Cerebellar cortex (tissue), 1 donor: ENCODE measurements at regions not wholly inside any gene's neighbourhood (a gene's known extent, or its start where the extent isn't known, plus 50 kb on each side); places are given as distances from the start of the nearest gene placed in this dataset.
A peak's percentile ranks its signal among the peaks of the same experiment; 100 is the strongest.
"Not testable (repeated sequence)": the region's sequence is repeated elsewhere in the genome, so short reads cannot be mapped to it uniquely, and the experiment has no call there.

Experiments used
- DNase-seq: peaks from one replicate; pipeline ENCODE4 v3.0.0-alpha.2; 2015; ENCODE audit warnings: low spot score

DNA sequence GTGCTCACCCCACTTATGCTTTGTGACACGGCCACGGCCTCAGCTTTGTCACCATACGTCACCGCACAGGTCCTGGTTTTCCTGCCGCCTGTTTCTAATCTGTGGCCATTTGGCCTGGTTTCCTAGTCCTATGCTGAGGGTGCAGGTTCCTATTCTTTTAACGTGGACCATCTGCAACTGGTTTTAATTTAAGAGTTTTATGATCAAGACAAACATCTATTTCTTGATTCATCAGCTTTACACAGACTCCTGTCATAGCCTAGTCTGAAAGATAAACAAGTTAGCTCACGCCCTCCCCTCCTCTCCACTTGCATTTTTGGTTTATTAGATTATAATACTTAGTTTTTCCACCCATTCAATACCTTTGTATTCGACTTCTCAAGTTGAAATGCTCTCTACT is 97.5 kb upstream of the RPS6KA2 start:
- DNase-seq = no peak

DNA sequence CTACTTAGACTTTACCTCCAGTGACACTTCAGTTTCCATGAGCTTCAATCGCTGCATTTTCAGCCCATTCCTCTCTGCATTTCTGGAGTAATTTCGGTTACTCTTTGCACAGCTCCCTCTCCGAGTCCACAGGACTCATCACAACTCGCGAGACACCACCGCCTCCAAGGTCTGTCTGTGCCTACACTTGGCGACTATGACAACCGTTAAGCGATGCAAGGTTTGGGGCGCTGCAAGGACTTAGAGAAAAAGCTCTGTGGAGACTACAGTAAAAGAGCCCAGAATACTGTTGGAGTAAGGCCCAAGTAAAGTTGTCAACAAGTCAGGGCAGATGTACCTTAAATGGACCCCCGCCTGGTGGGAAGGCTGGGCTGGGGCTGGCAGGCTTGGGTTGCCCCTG is 95.7 kb upstream of the RPS6KA2 start:
- DNase-seq = no peak

DNA sequence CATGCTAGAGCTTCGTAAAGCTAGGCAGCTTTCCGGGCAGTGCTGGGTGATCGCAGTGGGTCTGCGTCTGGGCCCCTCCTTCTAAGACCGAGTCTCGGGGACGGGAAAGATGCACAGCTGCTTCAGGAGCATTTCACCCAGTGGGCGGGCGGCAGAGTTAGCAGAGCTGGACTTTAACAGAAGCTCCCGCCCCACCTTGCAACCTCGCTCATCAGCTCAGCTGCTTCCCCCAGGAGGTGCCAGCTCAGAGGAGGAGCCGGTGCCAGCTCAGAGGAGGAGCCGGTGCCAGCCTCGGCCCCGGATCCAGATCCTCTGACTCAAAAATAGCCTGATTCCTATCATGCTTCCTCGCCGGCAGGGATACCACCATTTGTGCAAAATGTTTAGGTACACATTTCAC is 94.5 kb upstream of the RPS6KA2 start:
- DNase-seq = peak; percentile 42

DNA sequence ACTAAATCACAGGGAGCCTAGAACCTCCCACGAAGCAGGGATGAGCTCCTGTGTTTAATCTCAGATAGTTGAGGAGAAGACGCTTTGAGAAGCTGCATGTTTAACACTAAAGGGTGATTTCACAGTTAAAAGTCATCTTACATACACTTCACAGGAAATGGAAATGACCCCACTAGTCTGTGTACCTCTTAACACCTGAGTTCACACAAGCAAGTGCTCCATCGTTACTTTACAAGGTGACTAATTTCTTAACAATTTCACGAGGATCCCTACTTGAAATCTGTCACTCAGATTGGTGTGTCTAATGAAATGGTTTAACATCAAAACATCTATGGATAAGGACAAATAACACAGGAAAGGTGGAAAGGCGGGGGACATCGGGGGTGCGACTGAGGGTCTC is 93.8 kb upstream of the RPS6KA2 start:
- DNase-seq = no peak

DNA sequence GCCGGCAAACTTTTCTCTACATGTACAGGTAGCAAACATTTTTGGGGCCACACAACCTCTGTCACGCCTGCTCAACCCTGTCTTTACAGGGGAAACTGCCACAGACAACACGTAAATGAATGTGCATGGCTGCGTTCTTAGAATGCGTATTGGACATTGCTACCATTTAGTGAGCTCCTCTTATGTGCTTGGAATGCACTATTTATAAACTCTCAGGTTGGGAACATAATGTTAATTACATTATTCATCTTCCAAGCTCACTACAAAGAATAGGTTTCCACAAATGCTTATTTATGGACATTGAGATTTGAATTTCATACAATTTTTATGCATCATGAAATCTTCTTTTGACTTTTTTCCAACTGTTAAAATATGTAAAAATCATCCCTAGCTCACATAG is 92.0 kb upstream of the RPS6KA2 start:
- DNase-seq = no peak

DNA sequence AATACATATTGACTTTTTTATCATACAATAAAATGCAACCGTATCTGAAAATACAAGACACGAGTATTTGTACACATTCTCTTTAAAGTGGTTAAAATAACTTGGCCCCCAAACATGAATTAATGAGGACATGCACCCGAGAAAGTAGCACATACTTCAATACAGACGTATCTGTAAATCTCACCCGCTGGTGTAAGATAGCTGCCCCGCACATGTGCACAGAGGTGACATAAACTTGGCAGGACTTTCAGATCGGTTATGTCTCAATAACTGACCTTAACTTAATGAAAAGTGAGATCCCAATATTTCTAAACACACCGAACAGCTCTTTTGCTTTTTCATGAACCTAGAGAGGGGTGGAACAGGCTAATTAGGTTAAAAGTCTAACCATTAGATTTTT is 91.5 kb upstream of the RPS6KA2 start:
- no peak for DNase-seq

DNA sequence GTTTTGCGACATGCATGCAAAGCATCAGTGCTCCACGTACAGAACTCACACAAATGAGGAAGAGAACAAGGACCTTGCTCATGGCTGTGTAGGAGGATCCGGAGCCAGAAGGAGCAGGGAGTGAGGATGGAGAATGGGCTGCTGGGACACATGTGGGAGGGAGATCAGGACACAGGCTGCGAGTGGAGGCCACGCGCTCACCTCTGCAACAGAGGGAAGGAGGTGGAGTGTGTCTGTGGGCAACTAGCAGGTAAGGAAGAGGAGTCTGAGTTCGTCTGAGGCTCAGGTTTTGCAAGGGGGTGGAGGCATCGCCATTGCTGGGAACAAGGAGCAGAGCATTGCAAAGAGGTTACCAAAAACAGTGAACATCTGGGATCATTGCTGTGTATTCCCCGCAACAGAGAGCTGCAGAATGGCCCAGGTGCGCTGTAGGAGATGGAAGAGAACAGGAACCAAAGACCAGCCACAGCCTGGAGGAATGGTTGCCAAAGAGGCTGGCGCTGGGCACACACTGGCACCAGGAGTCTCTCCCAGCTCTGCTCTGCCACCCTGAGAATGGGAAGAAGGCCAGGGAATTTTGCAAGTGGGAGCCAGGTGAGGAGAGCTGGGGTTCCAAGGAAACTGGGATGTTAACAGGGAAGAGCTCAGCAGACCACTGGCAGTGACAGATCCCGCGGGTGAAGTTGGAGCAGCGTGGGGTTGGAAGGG is 90.0 kb upstream of the RPS6KA2 start:
- DNase-seq = peak; percentile 44

DNA sequence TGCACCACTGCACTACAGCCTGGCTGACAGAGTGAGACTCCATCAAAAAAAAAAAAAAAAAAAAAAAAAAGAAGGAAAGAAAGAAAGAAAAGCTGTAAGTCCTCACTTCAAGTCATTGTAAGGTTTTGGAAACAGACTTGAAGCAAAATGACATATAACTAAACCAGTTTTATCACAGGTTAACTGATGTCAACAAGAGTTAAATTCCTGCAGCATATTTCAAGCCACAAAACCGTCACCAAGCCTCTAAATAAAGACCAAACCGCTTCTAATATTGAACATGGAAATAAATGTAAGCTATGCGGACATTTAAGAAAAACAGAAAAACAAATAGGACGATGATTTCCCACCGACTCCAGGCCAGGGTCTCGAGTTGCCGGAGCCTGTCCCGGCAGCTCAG is 88.9 kb upstream of the RPS6KA2 start:
- DNase-seq = no peak

DNA sequence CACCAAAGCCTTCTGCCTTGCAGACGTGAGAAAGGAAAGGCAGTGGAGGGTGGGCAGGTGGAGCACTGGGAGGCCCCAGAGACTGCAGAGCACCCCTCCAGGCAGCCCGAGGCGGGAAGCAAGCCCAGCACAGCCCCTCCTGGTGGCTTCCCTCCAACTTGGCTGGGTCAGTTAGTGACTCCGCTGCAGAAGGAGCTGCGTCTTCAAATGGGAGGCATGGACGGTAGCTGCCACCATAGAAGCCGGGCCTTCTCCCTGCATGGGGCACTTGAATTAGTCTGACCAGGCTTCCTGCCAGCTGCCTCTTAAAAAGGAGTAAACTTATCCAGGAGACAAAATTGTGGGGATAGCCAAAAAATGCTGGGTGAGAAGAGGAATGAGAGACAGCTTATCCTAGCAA is 88.0 kb upstream of the RPS6KA2 start:
- peak; percentile 15 for DNase-seq

DNA sequence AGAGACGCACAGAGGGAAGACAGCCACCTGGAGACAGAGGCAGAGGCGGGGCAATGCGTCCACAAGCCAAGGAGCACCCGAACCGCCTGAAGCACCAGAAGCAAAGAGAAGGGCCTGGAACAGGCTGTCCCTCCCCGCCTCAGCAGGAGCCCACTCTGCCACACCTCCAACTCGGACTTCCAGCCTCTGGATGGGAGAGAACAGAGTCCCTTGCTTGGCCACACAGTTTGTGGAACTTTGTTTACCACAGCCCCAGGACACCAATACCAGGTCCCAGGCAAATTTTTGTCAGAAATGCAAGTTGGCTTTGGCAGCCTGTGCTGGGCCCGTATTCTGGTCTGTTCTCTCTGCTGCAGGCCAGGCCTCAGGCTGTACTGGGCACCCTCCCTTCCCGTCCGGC is 87.5 kb upstream of the RPS6KA2 start:
- no peak for DNase-seq

DNA sequence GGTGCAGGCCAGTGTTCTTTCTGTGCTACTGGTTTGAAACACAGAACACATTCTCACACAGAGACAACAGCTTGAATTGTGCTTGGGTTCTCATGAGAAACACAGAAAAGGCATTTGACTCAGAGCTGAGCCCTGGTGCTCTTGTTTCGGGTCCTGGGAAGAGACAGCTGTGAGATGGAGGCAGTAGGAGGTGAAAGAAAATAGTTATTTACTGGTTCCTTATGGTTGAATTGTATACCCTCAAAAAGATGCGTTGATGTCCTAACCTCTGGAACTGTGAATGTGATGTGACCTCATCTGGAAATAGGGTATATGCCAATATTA is 87.1 kb upstream of the RPS6KA2 start:
- DNase-seq = no peak

DNA sequence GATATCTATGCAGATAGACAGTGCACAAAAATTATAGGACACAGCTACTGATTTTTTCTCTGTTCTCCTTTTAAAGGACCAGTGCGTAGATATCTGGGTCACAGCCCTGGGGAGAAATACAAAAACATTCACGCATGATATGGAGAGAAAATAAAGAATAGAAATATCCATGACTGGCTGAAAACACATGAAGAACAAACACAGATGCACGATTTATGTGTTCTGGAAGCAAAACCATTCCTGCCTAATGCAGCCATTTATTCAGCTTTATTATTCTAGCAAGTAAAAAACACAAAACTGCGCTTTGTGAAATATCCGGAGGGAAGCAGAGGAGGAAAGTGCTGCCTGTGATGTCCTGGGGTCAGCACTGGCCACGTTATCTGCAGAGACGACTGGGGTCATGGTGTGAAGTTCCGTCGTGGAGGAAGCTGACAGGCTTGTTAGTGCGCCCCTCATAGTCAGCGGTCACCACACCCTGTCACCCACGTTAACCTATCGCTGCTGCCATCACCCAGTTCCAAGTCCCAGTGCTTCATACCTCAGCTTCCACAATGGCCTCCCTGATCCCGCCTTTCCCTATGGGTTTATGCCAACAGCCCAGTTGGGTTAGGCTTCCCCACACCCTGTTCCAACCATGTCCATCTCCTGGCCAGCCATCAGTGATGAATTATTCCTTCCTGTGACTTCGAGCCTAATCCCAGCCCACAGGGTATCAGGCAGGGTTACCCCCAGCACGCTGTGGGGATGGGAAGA is 86.6 kb upstream of the RPS6KA2 start:
- peak; percentile 17 for DNase-seq

DNA sequence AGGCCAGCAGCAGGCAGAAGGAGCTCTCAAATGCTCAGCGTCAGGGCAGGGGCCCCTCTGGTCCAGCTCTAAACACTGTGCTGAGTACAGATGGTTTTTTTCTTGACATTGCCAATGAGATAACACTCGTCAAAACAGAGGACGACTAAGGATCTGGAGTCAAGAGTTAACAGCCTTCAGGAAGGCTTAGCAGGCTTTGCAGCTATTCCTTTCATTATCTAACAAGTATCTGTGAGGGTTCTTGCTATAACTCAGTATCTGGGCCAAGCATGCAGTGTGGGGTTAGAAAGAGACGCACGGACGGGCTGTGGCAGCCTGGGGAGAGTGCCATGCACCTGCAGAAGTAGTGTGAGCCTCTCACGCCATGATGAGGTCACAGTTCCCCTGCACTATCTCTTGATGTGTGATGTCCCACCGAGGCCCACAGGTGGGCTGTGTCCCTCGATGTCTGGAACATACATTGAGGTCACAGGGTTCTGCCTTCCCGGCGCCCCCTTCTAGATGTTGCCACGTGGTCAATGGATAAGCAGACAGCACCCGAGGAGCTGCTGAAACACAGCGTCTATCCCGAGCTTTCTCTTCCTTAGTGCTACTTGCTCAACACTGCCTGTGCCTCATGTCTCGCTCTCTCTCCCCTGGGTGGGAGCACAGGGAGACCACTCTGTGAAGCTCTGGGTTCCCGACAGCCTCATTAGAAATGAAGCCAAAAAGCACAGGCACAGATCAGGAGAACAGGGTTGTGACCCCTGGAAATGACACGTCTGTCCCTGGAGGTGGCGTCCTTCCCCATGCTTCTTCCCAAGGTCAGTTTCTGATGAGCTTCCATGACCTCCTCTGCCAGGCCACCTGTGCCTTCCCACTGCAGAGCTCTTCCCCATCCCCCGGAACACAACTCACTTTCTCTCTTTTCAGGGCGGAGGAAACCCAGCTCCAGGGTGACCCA is 85.5 kb upstream of the RPS6KA2 start:
- DNase-seq = no peak

DNA sequence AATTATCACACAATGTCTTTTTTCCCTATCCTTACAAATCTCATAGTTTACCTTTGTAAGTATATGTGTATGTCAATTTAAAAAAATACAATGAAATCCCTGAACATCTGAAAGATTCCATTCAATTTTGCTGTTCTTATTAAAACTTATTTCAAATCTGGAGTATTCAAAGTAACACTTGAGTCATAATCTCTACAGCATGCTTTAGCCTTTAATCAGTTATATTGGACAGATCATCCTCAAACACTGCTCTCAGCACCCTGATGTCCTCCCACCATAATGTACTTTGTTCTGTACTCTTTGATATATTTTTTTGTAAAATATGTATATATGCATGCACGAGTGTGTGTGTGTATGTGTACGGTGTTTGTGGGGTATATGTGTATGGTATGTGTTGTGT is 83.0 kb upstream of the RPS6KA2 start:
- no peak for DNase-seq

DNA sequence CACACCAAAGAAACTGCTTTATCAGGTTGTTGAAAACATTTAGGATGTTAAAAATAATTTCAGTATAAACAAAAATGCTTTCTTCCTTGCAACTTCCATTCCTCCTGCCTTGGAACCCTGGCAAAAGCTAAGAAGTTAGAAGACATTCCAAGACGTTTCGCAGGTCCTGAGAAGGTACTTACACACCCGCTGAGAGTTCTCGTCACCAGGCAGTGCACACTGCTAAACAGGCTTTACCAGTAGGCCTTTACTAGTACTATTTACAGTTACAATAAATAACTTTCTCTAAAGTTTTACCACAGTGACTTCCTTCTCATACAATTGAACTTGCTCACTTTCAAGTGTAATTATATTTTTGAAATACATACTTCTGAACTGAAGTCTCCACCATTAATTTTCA is 81.4 kb upstream of the RPS6KA2 start:
- no peak for DNase-seq

DNA sequence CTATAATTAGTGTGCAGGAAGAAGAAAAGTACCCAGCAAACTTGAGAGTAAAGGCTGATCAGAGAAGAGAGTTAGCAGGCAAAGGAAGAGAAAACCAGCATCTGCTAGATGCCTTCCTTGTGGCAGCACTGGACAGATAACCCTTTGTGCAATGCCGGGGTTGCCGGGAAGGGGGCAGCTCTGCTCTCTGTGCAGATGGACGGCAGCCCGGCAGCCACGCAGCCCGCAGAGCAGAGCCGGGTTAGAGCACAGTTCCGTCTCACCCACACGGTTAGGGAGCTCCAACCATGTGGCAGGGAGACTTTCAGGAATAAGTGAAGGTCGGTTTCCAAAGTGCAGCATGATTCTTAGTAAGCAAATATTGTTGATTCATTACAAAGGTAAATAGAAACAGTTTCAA is 80.0 kb upstream of the RPS6KA2 start:
- peak; percentile 42 for DNase-seq

DNA sequence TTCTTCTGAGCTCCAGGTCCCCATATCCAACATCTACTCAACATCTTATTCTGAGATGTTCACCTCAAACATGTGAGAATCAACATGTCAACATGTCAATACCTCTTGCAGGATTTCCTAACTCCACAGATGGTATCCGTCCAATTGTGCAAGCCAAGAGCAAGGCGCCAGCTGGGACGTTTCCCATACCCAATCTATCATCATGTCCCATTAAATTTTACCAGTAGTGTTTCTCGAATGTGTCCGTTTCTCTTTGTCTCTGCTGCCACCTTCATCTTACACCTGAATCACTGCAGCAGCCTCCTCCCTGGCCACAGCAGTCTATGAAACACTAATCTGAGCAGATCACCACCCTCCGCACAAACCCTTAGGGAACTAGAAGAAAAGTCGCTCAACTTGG is 78.0 kb upstream of the RPS6KA2 start:
- no peak for DNase-seq

DNA sequence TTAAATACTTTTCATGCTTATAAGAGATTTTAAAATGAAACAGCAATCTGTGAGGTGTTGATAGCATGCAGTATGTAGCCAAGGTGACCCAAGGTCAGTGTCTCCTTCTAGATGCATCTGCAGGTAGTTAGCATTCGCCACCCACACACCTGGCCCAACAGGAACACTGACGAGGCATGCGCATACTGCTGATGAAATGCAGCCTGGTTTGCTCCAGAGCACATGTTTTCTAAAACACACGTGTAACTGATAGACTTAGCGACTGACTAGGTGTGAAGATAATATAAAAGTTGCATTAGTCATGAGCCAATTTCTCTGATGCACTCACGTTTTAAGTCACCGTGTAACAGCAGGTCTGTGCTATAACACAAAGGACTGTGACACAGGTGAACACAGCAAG is 77.1 kb upstream of the RPS6KA2 start:
- no peak for DNase-seq

DNA sequence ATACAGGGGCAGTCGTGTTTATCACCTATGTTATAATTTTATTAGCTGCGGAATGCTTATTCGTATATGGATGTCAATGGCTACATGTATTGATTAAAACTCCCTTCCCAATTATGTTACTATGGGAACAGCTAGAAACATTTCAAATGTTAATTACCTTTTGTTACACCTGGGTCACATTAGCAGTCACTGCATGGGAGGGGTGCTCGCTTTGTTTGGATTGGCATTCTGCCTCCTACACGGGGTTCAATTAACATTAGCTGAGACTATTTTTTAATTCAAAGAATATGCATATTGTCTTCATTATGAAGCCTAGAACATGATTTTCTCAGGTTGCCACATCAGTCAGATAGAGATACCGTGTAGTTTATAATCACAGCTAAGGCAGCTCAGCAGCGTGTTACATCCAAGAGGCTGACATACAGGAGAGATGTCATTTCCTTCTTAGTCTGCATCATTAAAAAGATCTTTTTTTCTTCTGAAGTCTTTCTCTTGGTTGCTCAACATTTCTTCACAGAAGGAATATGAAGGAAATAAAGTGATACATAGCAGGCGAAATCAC is 76.2 kb upstream of the RPS6KA2 start:
- no peak for DNase-seq

DNA sequence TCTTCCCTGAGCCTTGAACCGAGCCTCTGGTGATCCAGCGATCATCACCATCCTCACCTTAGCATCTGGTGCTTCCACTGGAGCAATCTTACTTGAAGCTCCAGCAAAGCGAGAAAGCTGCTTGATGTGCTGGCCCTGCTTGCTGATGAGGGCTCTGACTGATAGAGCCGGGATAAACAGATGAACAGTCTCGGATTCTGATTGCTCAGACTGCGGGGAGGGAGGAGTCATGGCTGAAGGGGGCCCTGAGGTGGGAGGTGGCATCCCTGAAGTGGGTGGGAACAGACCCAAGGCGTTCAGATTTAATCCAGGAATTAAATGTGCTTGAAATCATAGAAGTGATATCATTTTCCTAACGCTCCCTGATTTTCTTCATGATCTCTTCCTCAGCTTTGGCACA is 74.4 kb upstream of the RPS6KA2 start:
- DNase-seq = not testable (repeated sequence)

DNA sequence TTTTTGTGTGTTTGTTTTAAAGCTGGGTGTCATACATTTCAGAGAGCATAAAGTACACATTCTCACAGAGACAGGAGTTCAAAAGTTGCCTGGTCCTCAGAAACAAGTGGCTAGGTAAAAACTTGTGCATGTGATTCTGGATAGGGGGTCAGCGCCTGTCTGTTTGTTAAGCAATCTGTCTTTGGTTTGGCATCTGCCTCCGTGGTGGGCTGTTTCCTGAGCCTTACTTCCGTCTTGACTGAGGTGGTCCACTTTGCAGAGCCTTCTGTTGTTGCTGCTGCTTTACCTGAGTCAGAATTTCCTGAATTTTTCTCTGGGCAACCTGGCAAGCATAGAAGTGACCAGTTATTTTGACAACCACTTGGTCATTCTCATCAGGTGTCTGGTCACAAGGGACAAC is 73.8 kb upstream of the RPS6KA2 start:
- not testable (repeated sequence) for DNase-seq

DNA sequence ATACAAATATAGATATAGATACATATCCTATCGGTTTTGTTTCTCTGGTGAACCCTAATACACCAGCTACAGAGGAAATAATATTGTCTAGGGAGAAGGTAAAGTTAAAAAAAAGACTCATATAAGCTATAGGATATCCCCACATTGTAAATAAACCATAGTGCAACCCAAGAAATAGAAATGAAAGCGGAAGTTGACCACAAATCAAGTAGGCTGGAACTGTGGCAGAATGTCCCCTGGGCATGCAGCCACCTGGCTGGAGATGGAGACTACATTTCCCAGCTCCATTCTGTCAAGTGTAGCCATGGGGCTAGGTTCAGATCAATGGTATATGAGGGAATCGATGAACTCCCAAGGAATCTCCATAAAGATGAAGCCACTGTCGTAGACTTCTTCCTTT is 70.1 kb upstream of the RPS6KA2 start:
- no peak for DNase-seq

DNA sequence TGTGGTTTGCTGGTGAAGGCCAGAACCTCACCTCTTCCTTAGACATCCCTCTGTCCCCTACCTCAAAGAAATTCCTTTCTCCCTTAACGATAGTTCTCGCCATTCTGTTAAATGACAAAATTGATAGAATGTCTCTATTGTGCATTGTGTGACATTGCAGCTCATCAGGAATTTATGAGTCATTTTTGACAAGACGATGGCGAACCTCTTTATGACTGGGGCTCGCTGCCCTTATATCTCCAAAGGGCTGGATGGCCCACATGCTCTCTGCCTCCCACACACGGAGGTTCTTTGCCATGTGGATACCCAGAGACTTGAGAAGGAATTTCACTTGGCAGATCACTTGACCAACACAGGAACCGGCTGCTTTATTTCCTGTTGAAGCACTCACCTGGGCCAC is 66.8 kb upstream of the RPS6KA2 start:
- DNase-seq = no peak
